B cell (primary cell): ENCODE measurements at regions not wholly inside any gene's neighbourhood (a gene's known extent, or its start where the extent isn't known, plus 50 kb on each side); places are given as distances from the start of the nearest gene placed in this dataset.

Experiments
- ATAC-seq: fragments of 200-7000 bp; cut with Tn5 transposase; one replicate; pipeline ENCODE4 v1.10.0; 2021; ENCODE audit warnings: low read depth, mild to moderate bottlenecking, moderate number of reproducible peaks, moderate library complexity
- CTCF ChIA-PET: fragments of 350-600 bp; sonication (Branson Sonifier 250); formaldehyde crosslinking; loops from one replicate; lab custom pipeline; 2021; ENCODE audit warnings: antibody characterized with exemption, inconsistent platforms; lab: Charles Lee
- POLR2A ChIA-PET: fragments of 350-600 bp; sonication (Branson Sonifier 250); formaldehyde crosslinking; loops from one replicate; lab custom pipeline; 2021; ENCODE audit warnings: antibody characterized with exemption; lab: Charles Lee
- DNase-seq: peaks from one replicate; pipeline ENCODE4 v3.0.0; 2013
- H2AFZ ChIP-seq: 2 replicates; pipeline ENCODE4 v1.6.1; 2012; ENCODE audit warnings: mild to moderate bottlenecking, low read depth, low read length; ENCODE audit not compliant: insufficient read depth, poor library complexity, severe bottlenecking
- H3K27ac ChIP-seq, 2 donors: 1 replicate in 1 of 2; 2 replicates in 1 of 2; pipeline ENCODE4 v1.5.1; 2012 to 2013; ENCODE audit warnings: low read length in 2 of 2, mild to moderate bottlenecking in 2 of 2, moderate library complexity in 1 of 2
- H3K27me3 ChIP-seq, 4 experiments: fragments of 200-600 bp in 1 of 4; sonication (generic) in 1 of 4; replicated peaks in 1 of 4; 1 replicate in 2 of 4; 2 replicates in 2 of 4; pipeline versions ENCODE4 v1.6.1 to v1.7.0; 2013 to 2016; ENCODE audit warnings: low read length in 3 of 4, mild to moderate bottlenecking in 2 of 4, mixed read lengths in 1 of 4, moderate library complexity in 1 of 4; ENCODE audit not compliant: insufficient read depth in 4 of 4, control insufficient read depth in 3 of 4; ENCODE audit errors: control extremely low read depth in 1 of 4
- H3K36me3 ChIP-seq, 2 experiments: replicated peaks in 1 of 2; 1 replicate in 1 of 2; 2 replicates in 1 of 2; pipeline versions ENCODE4 v1.6.1 to v1.7.1; 2013; ENCODE audit warnings: low read length in 1 of 2; ENCODE audit not compliant: insufficient read depth in 2 of 2, control insufficient read depth in 1 of 2; ENCODE audit errors: control extremely low read depth in 1 of 2, extremely low read depth in 1 of 2
- H3K4me1 ChIP-seq, 2 donors: fragments of 200-600 bp in 1 of 2; sonication (generic) in 1 of 2; 1 replicate in 1 of 2; 2 replicates in 1 of 2; pipeline versions ENCODE4 v1.5.1 to v1.6.1; 2013 to 2017; ENCODE audit warnings: low read length in 2 of 2; ENCODE audit not compliant: control insufficient read depth in 2 of 2, insufficient read depth in 2 of 2
- H3K4me2 ChIP-seq: replicated peaks from 2 replicates; pipeline ENCODE3; 2012; ENCODE audit warnings: mild to moderate bottlenecking, low read depth, low read length; ENCODE audit not compliant: poor library complexity, severe bottlenecking
- H3K4me3 ChIP-seq, 5 experiments: fragments of 200-600 bp in 1 of 5; sonication (generic) in 1 of 5; 1 replicate in 3 of 5; 2 replicates in 2 of 5; pipeline versions ENCODE4 v1.5.1 to v1.7.0; 2011 to 2016; ENCODE audit warnings: low read length in 4 of 5, mild to moderate bottlenecking in 4 of 5, low read depth in 2 of 5, control low read depth in 1 of 5, moderate library complexity in 1 of 5; ENCODE audit not compliant: insufficient read depth in 1 of 5; ENCODE audit errors: control extremely low read depth in 1 of 5, extremely low read depth in 1 of 5
- H3K79me2 ChIP-seq: fragments of 200-600 bp; sonication (generic); one replicate; pipeline ENCODE4 v1.6.0; 2016; ENCODE audit warnings: low read length; ENCODE audit not compliant: control insufficient read depth, insufficient read depth
- H3K9ac ChIP-seq: fragments of 200-600 bp; sonication (generic); 2 replicates; pipeline ENCODE4 v1.6.1; 2017; ENCODE audit warnings: mild to moderate bottlenecking, low read length, moderate library complexity
- H3K9me3 ChIP-seq, 3 donors: one replicate each; pipeline versions ENCODE4 v1.6.1 to v1.7.1; 2013; ENCODE audit warnings: low read length in 2 of 3; ENCODE audit not compliant: control insufficient read depth in 2 of 3, insufficient read depth in 1 of 3; ENCODE audit errors: control extremely low read depth in 1 of 3
- H4K20me1 ChIP-seq: 2 replicates; pipeline ENCODE4 v1.6.0; 2012; ENCODE audit warnings: mild to moderate bottlenecking, low read length; ENCODE audit not compliant: insufficient read depth, control insufficient read depth, poor library complexity, severe bottlenecking
- H3K27ac Mint-ChIP-seq: one replicate; pipeline ENCODE4 v1.8.0; 2021; ENCODE audit warnings: mixed read lengths
- H3K27me3 Mint-ChIP-seq: one replicate; pipeline ENCODE4 v1.8.0; 2021; ENCODE audit warnings: mixed read lengths
- H3K4me1 Mint-ChIP-seq: one replicate; pipeline ENCODE4 v1.8.0; 2021; ENCODE audit warnings: mixed read lengths
- H3K4me3 Mint-ChIP-seq: one replicate; pipeline ENCODE4 v1.8.0; 2021; ENCODE audit warnings: mixed read lengths
- H3K9me3 Mint-ChIP-seq: one replicate; pipeline ENCODE4 v1.8.0; 2022; ENCODE audit warnings: mixed read lengths; ENCODE audit not compliant: insufficient read depth
- CTCF ChIP-seq: fragments of 200-600 bp; IDR thresholded peaks from one replicate; pipeline ENCODE4 v1.8.0; 2022; ENCODE audit warnings: antibody characterized with exemption, mild to moderate bottlenecking
- EZH2 ChIP-seq: IDR thresholded peaks from 2 replicates; pipeline ENCODE4 v1.6.1; 2012; ENCODE audit warnings: borderline replicate concordance, low read depth, mild to moderate bottlenecking, moderate library complexity, low read length; ENCODE audit not compliant: insufficient read depth, poor library complexity, severe bottlenecking
- WGBS: methylation state at CpG from one replicate; pipeline ENCODE4 v1.1.5; 2013; ENCODE audit warnings: missing lambda C conversion rate; ENCODE audit not compliant: insufficient coverage; 5-methylcytosine and 5-hydroxymethylcytosine counted together
- intact Hi-C: fragments of 100-400 bp; cut with micrococcal nuclease; formaldehyde crosslinking; loops from one replicate; pipeline ENCODE4 v1.10.0; 2022

GRCh38 chr13:63684822-63685221 is 2269.2 kb upstream of the PCDH20 start:
- intact Hi-C loops = no loop called here
- Histone ChIP-seq H3K27ac (no peak overlapping the region), H3K36me3 (no peaks in the 10 kb centered on the region), H3K9me3 (peaks cover 0 to 6% (median 0%) of the 10 kb centered on the region in 3 donors), H4K20me1 (no peaks in the 10 kb centered on the region), H2AFZ (no peak overlapping the region), H3K9ac (no peak overlapping the region), H3K4me1 (no peaks in the 10 kb centered on the region), H3K4me3 (no peak overlapping the region), H3K79me2 (no peaks in the 10 kb centered on the region), H3K4me2 (no peak overlapping the region), H3K27me3 (no peaks in the 10 kb centered on the region)
- no peaks in the 10 kb centered on the region for H3K4me1 Mint-ChIP-seq
- POLR2A ChIA-PET = no interaction called here
- H3K27me3 Mint-ChIP-seq = no peaks in the 10 kb centered on the region
- no peak for TF ChIP-seq CTCF
- no peak for TF ChIP-seq EZH2
- CTCF ChIA-PET = no interaction called here
- peaks cover 10% of the 10 kb centered on the region for H3K9me3 Mint-ChIP-seq
- DNase-seq (no peak), ATAC-seq (no peak)
- H3K4me3 Mint-ChIP-seq = no peak overlapping the region
- no peak overlapping the region for H3K27ac Mint-ChIP-seq

GRCh38 chr13:63680704-63681103 is 2265.1 kb upstream of the PCDH20 start:
- POLR2A ChIA-PET = no interaction called here
- intact Hi-C loops = no loop called here
- H3K4me3 ChIP-seq = no peak overlapping the region
- Mint-ChIP-seq H3K9me3 (peaks cover 2% of the 10 kb centered on the region), H3K27ac (no peak overlapping the region), H3K4me1 (no peaks in the 10 kb centered on the region), H3K27me3 (no peaks in the 10 kb centered on the region), H3K4me3 (no peak overlapping the region)
- DNase-seq = no peak
- no peak overlapping the region for H3K27ac ChIP-seq
- ATAC-seq = no peak
- no peaks in the 10 kb centered on the region for H3K27me3 ChIP-seq
- CTCF ChIA-PET = no interaction called here
- no peaks in the 10 kb centered on the region for H3K79me2 ChIP-seq
- H3K9me3 ChIP-seq = no peaks in the 10 kb centered on the region
- no CpG with 5 or more reads among the region's 1 CpG for WGBS
- no peak overlapping the region for H3K9ac ChIP-seq
- no peaks in the 10 kb centered on the region for H3K4me1 ChIP-seq
- no peak overlapping the region for H3K4me2 ChIP-seq
- no peaks in the 10 kb centered on the region for H4K20me1 ChIP-seq
- no peak overlapping the region for H2AFZ ChIP-seq
- TF ChIP-seq EZH2 (no peak), CTCF (no peak)
- H3K36me3 ChIP-seq = no peaks in the 10 kb centered on the region
